GM18498 (cell line): ENCODE measurements at regions not wholly inside any gene's neighbourhood (a gene's known extent, or its start where the extent isn't known, plus 50 kb on each side); places are given as distances from the start of the nearest gene placed in this dataset.

Experiments used
- ATAC-seq: cut with Tn5 transposase; IDR thresholded peaks from one replicate; pipeline ENCODE4 v1.9.1; 2021; ENCODE audit warnings: mild to moderate bottlenecking, moderate library complexity; ENCODE audit not compliant: unreplicated experiment

DNA sequence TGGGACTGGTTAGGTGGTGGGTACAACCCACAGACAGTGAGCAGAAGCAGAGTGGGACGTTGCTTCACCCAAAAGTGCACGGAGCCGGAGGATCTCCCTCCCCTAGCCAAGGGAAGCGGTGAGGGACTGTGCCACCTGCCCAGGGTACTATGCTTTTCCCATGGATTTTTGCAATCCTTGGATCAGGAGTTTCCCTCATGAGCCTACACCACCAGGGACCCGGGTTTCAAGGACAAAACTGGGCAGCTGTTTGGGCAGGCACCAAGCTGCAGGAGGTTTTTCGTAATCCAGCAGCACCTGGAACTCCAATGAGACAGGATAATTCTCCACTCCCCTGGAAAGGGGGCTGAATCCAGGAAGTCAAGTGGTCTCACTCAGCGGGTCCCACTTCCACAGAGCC, 209.1 kb upstream of the CXCL12 start:
- ATAC-seq = no peak

DNA sequence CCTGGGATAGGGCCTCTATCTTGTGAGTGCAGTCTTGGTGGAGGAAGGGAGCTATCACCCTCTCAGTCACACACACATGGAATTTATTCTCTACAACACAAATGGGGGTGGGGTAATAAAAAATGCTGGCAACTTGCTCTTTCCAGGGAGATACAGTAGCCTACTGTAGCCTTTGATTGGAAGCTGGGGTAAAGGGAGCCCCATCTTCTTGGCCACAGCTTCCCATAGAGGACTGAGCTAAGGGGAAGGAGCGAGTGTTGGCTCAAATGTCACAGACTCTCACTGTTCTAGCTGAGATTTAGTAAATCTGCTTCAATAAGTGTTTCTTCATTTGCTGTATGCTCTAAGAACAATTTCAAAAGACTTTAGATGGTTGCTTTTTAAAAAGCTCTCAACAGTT, 222.2 kb upstream of the CXCL12 start:
- ATAC-seq = no peak

DNA sequence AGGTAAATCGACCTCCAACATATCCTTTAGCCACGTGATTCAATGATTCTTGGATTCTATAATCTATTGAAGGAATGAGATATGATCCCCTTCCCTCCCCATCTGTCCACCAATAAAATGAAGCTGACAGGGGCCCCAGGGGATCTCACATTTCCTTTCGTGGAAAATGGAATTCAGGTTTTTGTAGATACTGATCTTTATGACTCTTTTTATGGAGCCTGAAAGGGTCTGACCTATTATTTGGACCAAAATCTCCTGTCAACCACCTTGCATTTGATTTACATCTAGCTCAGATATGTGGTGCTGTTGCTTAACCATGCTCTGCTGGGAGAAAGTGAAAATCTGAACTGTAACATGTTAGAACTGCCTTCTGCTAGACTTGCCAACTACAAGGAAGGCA, 234.0 kb upstream of the CXCL12 start:
- no peak for ATAC-seq

DNA sequence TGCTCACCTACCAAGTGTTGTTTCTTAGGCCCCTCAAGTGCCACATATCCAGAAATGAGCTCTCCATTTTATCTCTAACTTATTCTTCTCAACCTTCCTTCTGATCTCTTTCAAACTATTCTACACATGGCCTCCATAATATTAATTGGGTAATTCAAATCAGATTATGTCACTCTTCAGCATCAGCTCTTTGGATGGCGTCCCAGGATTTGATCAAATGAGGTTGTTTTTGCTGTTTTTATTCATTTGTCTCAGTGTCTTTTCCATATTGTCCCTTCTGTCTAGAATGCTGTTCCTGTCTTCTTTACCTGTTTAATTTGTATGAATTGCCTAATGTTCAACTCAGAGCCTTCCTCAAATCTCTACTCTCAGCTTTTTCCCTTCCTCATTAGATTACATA, 234.6 kb upstream of the CXCL12 start:
- ATAC-seq = no peak

DNA sequence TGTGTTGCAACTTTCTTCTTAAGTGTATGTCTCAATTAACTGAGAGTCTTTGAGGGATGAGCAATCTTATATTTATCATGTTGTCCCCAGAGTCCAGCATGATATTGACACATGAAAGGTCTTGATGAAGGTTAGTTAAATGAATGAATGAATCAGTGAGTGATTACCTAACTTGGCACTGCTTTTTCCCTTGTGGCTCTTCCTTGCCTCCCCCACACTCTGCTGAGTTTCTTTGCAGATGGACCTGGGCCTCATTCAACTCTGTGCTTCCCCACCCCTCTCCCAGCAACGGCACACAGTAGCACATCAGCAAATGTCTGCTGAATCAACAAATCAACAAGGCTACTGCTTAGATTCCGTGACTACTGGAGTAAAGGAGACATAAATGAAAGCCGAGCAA, 235.1 kb upstream of the CXCL12 start:
- no peak for ATAC-seq

DNA sequence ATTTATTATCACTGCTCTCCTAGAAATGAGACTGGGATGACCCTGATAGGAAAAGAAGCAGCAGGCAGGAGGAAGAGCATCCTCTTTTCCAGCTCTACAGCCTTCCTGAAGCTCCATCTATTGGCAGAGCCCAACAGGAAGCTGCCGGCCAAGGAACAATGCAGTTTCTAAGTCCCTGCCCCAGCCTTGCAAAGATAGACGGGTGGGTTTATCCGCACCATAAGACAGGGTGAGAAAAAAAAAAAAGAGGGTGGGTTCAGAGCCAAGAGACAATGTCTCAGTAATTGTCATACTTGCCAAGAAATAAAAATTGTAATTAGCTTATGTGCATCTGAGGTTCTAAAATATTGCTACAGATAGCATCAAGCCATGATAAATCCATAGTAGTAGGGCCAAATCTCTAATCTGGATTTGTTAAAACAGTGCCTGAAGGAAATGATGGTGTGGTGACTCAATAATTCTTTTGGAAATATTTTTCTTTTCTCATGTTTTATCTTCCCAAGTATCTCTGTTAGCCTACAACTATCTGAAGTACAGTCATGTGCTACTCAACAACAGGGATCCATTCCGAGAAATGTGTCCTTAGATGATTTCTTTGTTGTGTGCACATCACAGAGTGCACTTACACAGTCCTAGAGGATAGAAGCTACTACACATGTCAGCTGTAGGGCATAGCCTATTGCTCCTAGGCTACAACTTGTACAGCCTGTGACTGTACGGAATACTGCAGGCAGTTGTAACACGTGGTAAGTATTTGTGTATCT, 242.9 kb upstream of the CXCL12 start:
- no peak for ATAC-seq

DNA sequence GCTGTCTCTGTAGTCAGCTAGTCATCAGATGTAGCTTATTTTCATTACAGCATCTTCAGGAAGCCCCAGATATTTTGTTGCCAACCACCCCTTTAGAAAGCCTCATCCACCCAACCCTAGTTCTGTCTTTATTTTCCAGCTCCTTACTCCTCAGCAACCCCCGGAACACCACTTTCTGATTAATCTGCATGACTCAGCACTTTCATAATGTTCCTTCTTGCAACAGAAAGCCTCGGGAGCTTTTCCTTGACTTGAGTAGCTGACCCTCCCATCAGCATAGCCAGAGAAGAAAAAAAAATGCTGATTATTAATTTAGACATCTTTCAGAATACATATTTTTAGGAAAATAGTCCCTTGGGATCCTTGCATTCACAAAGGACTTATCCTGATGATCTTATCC, 244.0 kb upstream of the CXCL12 start:
- no peak for ATAC-seq

DNA sequence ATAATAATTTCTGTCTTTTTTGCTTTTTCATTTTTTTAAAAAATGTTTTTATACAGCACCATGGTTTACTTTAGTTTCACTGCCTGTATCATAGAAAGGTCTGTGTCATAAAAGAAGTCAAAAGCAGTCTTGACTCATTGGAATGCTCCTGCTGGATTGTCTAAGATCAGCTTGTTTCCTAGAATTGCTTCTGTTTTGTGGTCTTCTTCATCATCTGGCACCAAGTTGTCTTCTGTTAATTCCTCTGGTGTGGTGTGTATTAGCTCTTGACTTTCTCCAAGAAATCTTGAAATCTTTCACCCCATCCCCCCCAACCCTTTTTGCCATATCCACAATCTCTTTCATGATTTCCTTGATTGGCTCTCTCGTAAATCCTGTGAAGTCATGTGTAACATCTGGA, 250.3 kb upstream of the CXCL12 start:
- ATAC-seq = no peak

DNA sequence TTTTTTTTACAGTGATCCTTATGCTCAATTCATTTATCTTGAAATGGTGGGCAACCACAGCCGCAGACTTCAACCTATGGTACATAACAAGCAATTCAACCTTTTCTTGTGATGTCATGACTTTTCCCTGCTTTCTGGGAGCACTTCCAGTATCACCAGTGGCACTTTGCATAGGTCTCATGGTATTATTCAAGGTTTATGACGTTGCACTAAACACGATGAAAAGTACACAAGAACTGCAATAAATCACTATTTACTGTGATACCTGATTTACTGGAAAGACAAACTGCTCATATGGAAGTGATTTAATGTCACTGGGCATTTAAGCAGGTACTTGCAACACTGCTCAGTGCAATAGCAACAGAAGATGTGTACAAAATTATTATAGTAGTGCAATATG, 251.7 kb upstream of the CXCL12 start:
- ATAC-seq = no peak

DNA sequence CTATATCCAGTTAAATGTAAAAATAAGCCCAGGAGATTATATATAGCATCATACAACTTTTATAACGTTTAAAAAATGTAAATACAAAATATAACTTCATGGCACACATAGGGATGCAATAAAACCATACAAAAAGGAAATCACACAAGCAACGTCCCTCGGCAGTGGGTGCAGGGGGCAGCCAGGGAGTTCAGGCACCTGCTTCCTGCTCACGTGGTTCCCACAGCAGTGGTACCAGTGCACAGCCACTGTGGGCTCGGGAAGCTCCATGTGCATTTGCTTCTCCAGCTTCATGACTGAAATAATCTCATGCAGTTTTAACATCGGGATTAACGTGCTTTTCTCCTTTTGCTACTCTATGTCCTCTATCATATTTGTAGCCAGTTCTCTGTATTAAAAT, 255.5 kb upstream of the CXCL12 start:
- no peak for ATAC-seq

DNA sequence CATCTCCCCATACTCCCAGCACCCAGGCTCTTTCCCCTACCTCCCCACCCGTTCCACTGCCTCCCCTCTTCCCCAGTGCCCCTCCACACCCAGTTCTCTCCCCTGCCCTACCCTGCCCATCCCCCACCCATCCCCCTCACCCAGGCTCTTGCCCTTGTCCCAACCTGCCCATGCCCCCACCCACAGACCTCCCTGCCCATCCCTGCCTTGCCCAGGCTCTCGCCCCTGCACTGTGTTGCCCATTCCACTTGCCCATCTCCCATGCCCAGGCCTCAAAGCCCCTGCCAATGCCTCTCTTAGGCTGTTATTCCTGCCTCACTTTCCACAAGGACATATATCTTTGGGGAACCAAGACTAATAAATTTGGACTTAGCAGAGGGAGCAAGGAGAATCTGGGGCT, 262.6 kb upstream of the CXCL12 start:
- no peak for ATAC-seq

DNA sequence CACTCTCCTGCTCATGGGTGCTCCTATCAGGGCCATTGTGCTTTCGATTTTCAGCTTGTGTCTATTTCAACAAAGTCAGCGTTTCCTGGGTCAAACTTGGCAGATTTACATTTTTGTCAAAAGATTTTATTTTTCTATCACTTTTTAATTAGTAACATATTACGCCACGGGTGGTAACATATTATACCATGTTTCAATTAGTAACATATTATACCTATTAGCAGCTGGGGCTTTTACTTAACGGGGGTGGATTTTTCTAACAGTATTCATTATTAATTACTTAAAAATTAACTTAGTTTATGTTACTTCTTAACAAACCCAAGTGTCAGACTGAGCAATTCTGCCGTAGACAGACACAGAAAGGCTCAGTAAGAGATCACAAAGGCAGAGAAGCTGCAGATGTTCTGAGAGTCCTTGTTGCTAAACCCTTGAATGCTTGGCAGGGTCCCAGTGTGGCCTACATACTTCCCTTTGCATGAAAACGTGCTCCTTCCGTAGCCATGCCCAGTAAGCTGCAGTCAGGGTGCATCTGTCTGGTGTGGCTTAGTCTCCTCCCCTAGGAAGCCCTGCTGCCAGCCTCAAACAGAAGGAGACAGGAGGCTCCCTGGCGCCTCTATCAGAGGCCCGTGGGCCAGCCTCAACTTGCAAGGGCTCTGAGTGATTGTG, 263.1 kb upstream of the CXCL12 start:
- peak; percentile 74 for ATAC-seq

DNA sequence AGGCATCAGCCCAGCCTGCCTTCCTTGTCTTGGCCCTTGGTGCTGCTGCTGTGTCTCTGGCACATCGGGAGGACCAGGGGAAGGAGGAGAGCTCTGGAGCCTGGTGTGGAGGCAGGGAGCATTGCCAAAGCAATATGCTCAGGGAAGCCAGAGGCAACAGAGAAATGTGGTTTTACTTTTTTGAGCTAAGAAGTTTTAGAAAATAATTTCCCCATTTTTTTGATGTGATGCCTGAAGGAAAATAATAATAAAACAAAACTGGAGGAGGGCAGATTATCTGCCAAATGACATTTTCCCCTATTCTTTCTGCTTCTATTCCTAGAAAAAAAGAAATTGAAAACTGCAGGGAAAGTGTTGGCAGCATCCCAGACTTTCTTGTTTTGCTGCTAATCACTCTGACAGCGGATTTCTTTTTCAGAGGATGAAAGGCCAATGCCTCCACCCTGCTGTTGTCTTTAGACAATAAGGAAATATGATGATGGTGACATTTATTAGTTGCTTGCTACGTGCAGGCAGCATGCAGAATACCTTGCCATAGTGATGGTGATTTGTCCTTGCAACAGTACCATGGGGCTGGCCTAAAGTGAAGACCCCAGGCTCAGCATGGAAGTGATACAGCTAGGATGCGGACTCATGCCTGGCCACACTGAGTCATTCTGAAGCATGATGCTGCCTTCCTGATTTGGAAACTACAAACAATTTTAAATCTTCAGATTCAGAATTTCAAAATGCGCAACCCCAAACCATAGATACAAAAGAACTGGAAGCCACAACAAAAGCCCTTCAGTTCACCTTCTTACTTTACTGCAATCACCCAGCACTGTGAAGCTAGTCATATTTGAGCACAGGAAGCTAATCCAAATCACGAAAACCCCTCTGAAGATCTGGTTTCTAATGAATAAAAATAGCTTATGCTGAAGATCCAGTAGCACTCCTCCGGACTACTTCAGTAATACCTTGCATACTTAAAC, 260.2 kb upstream of the TMEM72 start:
- no peak for ATAC-seq

DNA sequence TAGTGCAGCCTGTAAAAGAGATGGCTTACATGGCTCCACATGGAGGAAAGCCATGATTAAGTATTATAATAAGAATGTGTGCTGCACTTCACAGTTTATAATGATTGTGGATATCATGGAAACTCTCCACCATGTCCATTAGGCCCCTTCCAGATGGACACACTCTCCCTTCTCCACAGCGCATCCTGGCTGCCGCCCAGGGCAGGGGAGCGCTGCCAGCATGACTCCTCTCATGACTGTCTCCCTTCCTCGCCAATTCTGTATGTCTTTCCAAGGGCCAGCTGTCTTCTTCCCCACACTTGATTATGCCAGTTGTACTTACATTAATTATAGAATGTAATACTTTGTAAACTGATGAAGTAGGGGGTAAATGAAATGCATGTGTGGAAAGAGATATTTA, 259.3 kb upstream of the TMEM72 start:
- ATAC-seq = no peak

DNA sequence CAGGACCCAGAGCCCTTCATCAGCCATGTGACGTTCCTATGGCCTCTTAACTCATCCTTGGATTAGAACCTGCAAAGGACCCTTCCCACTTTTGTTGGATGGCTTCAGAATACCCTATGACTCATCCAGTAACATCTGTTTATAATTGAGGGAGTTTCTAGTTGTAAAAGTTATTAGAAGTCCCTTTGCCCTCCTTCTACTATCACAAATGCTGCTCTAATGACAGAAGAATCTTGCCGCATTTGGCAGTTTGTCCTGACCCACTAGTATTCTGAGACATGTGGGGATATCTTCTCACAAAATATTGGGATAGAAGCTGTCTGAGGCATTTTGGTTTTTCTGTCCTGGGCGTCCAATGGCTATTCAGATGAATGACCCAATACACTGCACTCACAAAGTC, 251.8 kb upstream of the TMEM72 start:
- ATAC-seq = no peak

DNA sequence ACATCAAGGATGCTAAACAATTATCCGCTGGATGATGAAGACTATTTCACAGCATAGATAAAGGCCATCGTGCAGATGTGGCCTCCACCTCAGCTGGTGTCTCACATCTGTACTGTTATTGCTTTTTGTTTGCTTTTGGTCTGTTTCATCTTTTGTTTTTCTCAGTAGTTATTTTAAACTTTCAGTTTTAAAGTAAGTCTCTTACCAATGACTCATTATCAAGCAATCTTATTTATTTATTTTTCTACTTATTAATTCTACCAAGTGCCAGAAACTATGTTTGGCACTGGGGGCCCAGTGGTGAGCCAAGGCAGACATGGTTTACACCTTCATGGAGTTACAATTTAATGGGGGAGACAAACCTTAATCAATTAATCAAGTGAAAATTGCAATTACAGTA, 250.9 kb upstream of the TMEM72 start:
- no peak for ATAC-seq

DNA sequence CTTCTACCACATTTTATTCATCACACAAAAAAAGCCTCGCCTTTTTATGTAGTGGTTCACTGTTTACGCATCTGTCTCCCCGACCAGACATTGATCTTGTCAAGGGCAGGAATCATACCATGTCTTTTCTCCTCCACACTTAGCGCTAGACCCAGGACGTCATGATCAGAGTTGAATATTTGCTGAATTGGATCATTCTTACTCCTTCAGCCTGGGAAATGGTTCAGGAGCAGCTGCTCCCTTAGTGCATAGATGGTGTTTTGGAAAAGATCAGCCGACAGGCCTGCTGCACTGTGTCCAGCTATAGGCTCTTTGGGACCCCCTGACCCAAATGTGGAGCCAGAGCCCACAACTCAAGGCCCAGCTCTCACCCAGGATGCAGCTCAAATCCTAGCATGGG, 249.1 kb upstream of the TMEM72 start:
- ATAC-seq = no peak

DNA sequence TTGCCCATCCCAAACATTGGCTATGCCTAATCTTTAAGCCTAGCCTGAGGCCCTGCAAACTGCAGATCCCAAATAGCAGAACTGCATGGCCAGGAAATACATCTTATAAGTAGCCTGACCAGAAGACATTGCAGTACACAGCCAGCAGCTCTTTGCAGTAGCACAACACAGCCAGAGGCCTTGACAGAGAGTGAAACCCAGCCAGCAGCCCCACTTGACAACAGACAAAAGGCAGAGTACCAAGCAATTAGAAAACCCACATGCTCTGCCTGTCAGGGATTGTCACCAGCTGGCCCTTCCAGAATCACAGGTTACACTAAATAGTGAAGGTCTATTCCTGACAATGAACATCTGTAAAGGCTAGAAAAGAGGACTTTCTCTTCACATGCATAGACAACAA, 242.8 kb upstream of the TMEM72 start:
- no peak for ATAC-seq

DNA sequence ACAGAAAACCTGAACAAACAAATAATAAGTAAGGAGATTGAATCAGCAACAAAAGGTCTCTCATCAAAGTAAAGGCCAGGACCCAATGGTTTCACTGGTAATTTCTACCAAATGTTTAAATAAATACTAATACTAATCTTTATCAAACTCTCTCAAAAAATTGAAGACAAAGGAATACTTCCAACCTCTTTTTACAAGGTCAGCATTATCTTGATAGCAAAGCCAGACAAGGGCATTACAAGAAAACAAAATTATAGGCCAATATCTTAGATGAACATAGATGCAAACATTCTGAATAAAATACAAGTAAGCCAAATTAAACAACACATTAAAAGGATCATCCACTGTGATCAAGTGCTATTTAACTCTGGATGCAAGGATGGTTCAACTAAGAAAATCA, 239.8 kb upstream of the TMEM72 start:
- no peak for ATAC-seq

DNA sequence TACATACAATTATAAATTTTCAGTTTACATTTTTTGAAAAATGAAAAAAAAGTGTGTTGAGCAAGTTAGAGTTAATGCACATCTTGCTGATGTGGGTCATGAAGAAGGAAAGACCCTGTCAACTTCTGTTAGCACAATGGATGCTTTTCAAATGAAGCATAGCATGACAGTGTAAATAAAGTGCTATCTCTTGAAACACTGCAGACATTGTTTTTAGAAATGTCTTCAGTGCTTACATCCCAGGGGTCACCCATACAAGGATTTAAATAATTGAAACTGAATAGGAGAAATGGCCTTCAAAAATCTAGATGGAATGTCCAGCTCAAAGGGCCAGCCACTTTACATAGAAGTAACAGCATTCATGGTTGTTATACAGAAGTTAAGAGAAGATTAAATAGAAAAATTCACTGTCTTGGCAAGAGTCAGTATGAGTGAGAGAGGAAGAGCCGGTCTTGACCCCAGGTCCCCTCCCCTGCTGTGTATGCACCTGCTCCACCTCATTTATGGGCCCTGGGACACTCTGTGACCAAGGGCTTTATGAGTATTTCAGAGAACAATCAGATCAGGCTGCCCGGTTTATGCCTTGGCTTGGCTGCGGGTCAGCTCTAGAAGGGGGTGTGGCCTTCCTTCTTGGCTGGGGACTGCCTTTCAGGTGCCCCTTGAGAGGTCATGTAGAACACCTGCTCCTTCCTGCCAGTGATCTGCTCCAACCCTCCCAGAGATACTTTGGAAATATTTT, 237.7 kb upstream of the TMEM72 start:
- ATAC-seq = no peak
